ENCODE measurements at regions not wholly inside any gene's neighbourhood (a gene's known extent, or its start where the extent isn't known, plus 50 kb on each side); places are given as distances from the start of the nearest gene placed in this dataset.

DNA sequence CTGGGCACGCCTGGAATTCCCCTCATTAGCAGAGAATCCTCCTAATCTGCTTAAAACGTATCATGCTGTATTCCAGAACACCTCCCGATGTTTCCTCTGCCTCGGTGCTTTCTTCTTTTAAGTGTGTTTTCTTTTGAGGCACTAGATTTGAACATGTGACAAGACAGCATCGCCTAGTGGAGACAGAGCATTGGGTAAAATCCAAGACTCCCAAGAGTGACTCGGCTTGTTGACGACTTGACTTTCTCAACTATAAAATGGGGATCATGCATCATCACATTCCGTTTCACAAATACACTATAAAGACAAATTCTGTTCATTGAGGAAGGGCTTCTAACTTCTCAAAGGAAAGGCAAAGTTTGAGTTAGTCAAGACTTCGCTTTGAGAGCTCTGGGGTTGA lies 105.6 kb upstream of the RNF32 start:
- no peak for DNase-seq (ENCODE audit: low read depth)
- H3K27me3 ChIP-seq (ENCODE audit: control insufficient read depth, insufficient read depth, low read length), result no peaks in the 10 kb centered on the region
- TF ChIP-seq, protein P1, sequence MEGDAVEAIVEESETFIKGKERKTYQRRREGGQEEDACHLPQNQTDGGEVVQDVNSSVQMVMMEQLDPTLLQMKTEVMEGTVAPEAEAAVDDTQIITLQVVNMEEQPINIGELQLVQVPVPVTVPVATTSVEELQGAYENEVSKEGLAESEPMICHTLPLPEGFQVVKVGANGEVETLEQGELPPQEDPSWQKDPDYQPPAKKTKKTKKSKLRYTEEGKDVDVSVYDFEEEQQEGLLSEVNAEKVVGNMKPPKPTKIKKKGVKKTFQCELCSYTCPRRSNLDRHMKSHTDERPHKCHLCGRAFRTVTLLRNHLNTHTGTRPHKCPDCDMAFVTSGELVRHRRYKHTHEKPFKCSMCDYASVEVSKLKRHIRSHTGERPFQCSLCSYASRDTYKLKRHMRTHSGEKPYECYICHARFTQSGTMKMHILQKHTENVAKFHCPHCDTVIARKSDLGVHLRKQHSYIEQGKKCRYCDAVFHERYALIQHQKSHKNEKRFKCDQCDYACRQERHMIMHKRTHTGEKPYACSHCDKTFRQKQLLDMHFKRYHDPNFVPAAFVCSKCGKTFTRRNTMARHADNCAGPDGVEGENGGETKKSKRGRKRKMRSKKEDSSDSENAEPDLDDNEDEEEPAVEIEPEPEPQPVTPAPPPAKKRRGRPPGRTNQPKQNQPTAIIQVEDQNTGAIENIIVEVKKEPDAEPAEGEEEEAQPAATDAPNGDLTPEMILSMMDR (IDR thresholded peaks at IDR 0.05; ENCODE audit: insufficient read depth, low read length, severe bottlenecking), result no peak
- no peak for FAIRE-seq
- no peak overlapping the region for H3K4me3 ChIP-seq (ENCODE audit: low read depth, low read length)
- H3K36me3 ChIP-seq (ENCODE audit: control insufficient read depth, insufficient read depth, low read length), result no peaks in the 10 kb centered on the region

DNA sequence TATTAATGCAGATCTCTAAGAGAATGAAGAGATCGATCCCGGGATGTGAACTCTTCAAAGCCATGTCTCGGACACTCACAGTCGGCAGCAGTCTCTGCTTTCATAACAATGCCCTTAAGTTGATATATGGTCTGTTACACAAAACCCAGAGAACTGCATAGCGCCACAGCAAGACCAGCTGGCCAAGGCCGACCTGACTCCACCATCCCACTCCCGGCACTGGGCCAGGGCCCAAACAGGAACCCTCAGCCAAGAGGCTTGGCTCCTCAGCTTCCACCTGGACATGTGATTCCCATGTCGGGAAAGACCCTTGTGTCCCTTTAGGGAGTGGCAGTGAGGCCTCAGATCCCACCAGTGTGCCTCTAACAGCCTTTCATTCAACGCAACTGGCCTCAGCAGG lies 106.6 kb upstream of the RNF32 start:
- no peaks in the 10 kb centered on the region for H3K27me3 ChIP-seq (ENCODE audit: control insufficient read depth, insufficient read depth, low read length)
- DNase-seq (ENCODE audit: low read depth) (no peak), FAIRE-seq (no peak)
- TF ChIP-seq, protein P1 (IDR thresholded peaks at IDR 0.05; ENCODE audit: insufficient read depth, low read length, severe bottlenecking), result no peak
- no peaks in the 10 kb centered on the region for H3K36me3 ChIP-seq (ENCODE audit: control insufficient read depth, insufficient read depth, low read length)
- H3K4me3 ChIP-seq (ENCODE audit: low read depth, low read length), result no peak overlapping the region

DNA sequence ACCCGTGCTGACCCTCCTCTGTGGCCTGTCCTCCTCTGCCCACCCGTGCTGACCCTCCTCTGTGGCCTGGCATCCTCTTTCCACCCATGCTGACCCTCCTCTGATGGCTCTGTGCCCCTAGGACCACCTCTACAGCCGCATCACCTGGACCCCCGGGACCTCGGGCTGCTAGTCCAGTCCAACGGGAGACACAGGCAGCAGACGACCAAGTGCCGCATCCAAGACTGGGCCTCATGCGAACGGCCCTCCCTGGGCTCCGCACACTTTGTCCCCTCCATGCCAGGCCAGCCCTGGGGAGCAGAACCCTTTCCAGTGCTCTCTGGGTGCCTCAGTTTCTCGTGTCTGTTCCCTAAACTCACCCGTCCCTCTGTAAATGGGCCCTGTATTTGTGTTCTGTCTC lies 107.2 kb upstream of the RNF32 start:
- Histone ChIP-seq H3K36me3 (ENCODE audit: control insufficient read depth, insufficient read depth, low read length) (no peaks in the 10 kb centered on the region), H3K4me3 (ENCODE audit: low read depth, low read length) (no peak overlapping the region), H3K27me3 (ENCODE audit: control insufficient read depth, insufficient read depth, low read length) (no peaks in the 10 kb centered on the region)
- DNase-seq (ENCODE audit: low read depth), result no peak
- TF ChIP-seq, protein P1 (IDR thresholded peaks at IDR 0.05; ENCODE audit: insufficient read depth, low read length, severe bottlenecking), result no peak
- FAIRE-seq, result no peak

DNA sequence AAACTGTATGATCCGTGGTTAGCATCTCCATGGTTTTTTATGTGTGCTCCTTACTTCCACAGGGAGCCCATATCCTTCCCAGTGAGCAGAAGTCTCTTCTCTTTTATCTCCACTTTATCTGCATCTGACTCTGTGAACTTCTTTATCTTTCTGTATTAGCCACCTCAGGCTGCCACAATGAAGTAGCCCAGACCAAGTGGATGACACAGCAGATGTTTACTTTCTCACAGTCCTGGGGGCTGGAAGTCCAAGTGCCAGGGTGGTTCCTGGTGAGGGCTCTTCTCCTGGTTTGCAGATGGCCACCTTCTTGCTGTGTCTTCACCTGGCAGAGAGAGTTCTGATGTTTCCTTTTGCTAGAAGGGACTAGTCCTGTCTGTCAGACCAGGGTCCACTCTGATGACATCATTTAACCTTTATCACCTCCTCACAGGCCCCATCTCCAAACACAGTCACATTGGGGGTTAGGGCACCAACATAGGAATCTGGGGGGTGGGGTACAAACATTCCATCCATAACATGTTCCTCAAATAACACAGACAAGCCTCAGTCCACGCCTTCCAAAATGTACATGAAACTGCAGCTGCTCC lies 108.5 kb upstream of the RNF32 start:
- Histone ChIP-seq H3K27me3 (ENCODE audit: control insufficient read depth, insufficient read depth, low read length) (no peaks in the 10 kb centered on the region), H3K4me3 (ENCODE audit: low read depth, low read length) (no peak overlapping the region)
- DNase-seq (ENCODE audit: low read depth), result no peak

DNA sequence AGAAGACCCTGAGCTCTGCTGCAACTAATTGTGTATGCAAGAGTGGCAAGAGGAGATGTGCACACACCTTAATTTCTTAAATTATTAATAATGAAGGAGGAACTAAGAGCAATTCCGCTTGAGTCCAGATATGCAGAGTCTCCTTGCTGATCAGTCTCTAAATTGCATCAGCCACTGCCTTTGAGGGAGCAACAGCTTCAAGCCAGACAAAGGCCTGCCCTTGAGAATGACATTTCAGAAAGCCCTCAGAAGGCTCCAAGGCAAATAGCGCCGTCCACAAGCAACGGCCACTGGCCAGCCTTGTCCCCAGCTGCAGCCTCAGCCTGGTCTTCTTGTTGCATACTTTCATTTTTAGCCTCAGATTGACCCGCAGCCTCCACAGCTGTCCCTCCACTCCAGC lies 110.6 kb upstream of the RNF32 start:
- Histone ChIP-seq H3K36me3 (ENCODE audit: control insufficient read depth, insufficient read depth, low read length) (no peaks in the 10 kb centered on the region), H3K4me3 (ENCODE audit: low read depth, low read length) (no peak overlapping the region), H3K27me3 (ENCODE audit: control insufficient read depth, insufficient read depth, low read length) (no peaks in the 10 kb centered on the region)
- DNase-seq (ENCODE audit: low read depth) (no peak), FAIRE-seq (no peak)
- TF ChIP-seq, protein P1 (IDR thresholded peaks at IDR 0.05; ENCODE audit: insufficient read depth, low read length, severe bottlenecking), result no peak

More for the DNA sequence above, 108.5 kb upstream of the RNF32 start:
- TF ChIP-seq, protein P1 (IDR thresholded peaks at IDR 0.05; ENCODE audit: insufficient read depth, low read length, severe bottlenecking), result no peak
- peak; percentile 18 for FAIRE-seq
- H3K36me3 ChIP-seq (ENCODE audit: control insufficient read depth, insufficient read depth, low read length), result no peaks in the 10 kb centered on the region

DNA sequence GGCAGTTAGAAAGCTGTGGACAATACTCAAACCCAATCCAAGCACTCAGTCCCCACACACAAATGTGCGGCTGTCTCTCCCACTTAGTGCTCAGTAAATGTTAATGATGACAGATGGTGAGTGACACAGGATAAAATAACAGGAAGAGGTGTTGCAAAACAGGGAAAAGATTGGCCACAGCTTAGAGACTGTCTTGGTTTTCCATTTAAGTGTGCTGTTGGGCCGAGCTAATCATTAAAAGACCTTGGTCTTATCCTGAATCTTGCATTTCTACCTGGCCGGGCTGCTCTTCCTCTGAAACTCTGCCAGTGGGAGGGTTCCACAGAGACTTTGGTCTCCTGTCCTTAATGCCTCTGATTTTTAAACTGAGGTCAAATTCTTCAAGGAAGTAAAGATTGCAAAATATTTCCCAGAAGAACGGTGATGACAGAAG lies 113.1 kb upstream of the RNF32 start:
- no peak overlapping the region for H3K4me3 ChIP-seq (ENCODE audit: low read depth, low read length)
- FAIRE-seq, result no peak
- no peaks in the 10 kb centered on the region for H3K27me3 ChIP-seq (ENCODE audit: control insufficient read depth, insufficient read depth, low read length)
- no peak for DNase-seq (ENCODE audit: low read depth)
- no peaks in the 10 kb centered on the region for H3K36me3 ChIP-seq (ENCODE audit: control insufficient read depth, insufficient read depth, low read length)
- TF ChIP-seq, protein P1 (IDR thresholded peaks at IDR 0.05; ENCODE audit: insufficient read depth, low read length, severe bottlenecking), result no peak

All from bronchial epithelial cell (primary cell).